BE2C (cell line): ENCODE measurements at regions not wholly inside any gene's neighbourhood (a gene's known extent, or its start where the extent isn't known, plus 50 kb on each side); places are given as distances from the start of the nearest gene placed in this dataset.

Experiments
- DNase-seq: peaks from one replicate; pipeline ENCODE4 v3.0.0-alpha.2; 2020
- H3K27me3 ChIP-seq: fragments of 250-450 bp; sonication (Bioruptor Pico); 2 replicates; pipeline ENCODE4 v1.5.1; 2020; ENCODE audit warnings: mild to moderate bottlenecking
- H3K36me3 ChIP-seq: fragments of 250-450 bp; sonication (Bioruptor Pico); 2 replicates; pipeline ENCODE4 v1.5.1; 2020; ENCODE audit warnings: mild to moderate bottlenecking
- H3K4me1 ChIP-seq: fragments of 250-450 bp; sonication (Bioruptor Pico); 2 replicates; pipeline ENCODE4 v1.5.1; 2020
- H3K4me3 ChIP-seq: 2 replicates; pipeline ENCODE4 v1.5.1; 2011; ENCODE audit warnings: low read depth, low read length
- H3K9me3 ChIP-seq: fragments of 250-450 bp; sonication (Bioruptor Pico); 2 replicates; pipeline ENCODE4 v1.5.1; 2020
- CTCF ChIP-seq: IDR thresholded peaks from 2 replicates; pipeline ENCODE4 v1.5.1; 2012; ENCODE audit warnings: mild to moderate bottlenecking, low read depth, low read length

DNA sequence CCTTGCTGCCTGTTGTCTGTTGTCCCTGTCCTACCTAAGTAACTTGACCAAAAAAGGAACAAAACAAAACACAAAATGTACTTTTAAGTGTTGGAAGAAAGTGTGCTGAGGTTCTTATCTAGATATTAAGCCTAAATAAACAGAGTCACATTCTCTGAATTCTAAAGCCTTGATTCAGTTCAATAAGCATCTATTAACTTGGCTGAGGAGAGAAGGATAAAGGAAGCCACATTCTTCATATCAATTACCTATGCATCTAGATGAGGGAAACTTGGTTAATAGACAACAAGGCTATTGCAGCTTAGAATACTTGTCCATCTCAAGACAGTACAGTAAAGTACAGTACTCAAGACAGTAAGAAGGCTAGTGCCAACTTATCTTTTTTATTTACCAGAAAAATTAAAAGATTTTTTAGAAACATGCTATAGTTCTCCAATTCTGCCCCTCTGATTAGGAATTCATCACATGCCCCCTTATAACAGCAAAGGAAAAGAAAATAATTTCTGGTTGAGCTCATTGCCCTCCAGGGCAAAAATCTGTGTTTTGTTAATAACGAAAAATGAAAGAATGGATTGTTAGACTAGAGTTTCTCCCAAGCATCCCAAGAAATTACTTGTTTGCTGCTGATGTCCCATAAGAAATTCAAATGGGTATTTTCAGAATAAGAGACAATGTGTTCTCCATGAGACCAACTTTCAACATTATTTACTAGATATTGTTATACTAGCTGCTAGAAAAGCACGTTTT is 546.5 kb upstream of the SEMA3D start:
- no peaks in the 10 kb centered on the region for H3K36me3 ChIP-seq
- no peak for DNase-seq
- H3K9me3 ChIP-seq: no peaks in the 10 kb centered on the region
- H3K4me1 ChIP-seq: peaks cover 10% of the 10 kb centered on the region
- H3K4me3 ChIP-seq: no peak overlapping the region
- no peak for TF ChIP-seq CTCF
- H3K27me3 ChIP-seq: no peaks in the 10 kb centered on the region

DNA sequence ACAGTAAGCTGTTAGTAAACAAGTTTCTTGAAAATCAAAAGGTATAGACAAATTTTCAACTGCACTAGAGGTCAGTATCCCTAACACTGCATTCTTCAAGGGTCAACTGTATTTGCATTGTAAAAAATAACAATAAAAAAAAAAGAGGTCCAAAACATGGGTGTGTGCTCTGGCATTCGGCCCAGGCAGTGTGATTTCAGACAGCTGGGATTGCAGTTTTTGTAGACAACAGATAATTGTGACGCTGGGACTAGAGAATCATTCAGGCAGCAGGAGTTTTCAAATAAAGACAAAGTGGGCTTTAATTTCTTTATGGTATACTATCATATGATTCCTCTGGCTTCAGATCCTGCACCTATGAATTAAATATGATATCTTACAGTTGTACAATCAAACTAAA is 543.2 kb upstream of the SEMA3D start:
- no peaks in the 10 kb centered on the region for H3K36me3 ChIP-seq
- no peak for DNase-seq

DNA sequence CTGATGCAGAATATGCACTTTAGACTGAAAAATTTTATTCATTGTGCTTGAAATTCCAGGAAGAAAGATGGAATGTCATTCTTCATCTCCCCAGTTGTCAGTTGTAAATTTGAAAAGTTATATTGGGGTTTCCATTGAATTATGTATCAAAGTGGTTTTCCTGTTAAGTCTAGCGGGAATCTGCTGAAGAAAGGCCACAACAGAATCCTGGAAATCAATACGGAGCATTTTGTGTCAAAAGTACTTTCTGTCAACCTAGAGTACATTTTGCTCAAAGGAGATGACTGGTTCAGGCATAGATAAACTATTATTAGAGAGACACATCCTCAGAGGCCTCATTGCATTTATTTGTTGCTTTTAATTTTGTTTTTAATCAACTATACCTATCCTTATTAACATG is 538.2 kb upstream of the SEMA3D start:
- no peak for DNase-seq
- Histone ChIP-seq H3K4me1 (peaks cover under 1% of the 10 kb centered on the region), H3K27me3 (no peaks in the 10 kb centered on the region), H3K36me3 (no peaks in the 10 kb centered on the region), H3K4me3 (no peak overlapping the region), H3K9me3 (no peaks in the 10 kb centered on the region)
- no peak for TF ChIP-seq CTCF

More for the DNA sequence above, 543.2 kb upstream of the SEMA3D start:
- Histone ChIP-seq H3K27me3 (no peaks in the 10 kb centered on the region), H3K4me1 (peaks cover 10% of the 10 kb centered on the region), H3K9me3 (no peaks in the 10 kb centered on the region), H3K4me3 (no peak overlapping the region)
- no peak for TF ChIP-seq CTCF

DNA sequence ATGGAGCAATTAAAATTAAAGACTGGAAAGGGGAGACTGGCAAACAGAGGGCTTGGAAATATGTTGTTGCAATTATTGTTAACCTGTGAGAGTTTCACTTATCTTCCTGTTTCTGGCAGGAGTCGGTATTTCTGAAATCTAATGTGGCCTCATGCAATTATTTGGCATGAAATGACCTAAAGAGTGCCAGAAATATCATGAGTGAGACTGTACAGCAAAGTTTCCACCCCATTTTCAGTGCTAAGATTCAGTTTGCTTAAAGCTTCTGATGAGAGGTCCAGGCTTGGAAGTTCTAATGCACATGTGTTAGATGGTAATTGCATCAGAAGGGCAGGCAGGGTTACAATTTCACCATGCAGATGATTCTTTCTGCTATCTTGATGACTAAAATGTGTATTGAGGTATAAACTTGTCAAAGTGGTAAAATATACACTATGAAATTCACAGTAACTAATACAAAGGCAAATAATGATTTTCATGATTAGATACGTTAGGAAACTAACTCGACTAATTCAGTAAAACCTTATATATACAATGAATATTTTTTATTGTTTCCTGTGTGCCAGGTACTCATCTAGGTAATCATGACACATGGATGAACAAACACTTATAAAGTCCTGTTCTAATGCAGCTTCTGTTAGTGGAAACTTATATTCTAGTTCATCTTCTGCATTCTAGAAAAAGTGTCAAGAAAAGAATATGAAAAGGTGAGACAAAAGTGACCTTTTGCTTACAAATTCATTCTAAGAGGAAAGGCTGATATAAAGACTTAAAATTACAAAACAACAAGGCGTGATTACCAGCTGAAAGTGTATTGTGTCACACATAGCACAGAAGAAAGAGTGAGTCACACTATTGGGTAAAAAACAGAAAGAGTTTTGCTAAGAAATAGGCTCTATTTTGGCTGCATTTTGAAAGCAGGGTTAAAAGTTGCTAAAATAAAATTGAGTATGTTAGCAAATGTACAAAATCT is 533.4 kb upstream of the SEMA3D start:
- H3K4me3 ChIP-seq: no peak overlapping the region
- no peak for DNase-seq
- TF ChIP-seq CTCF: no peak
- no peaks in the 10 kb centered on the region for H3K36me3 ChIP-seq
- H3K27me3 ChIP-seq: no peaks in the 10 kb centered on the region
- H3K9me3 ChIP-seq: no peaks in the 10 kb centered on the region
- peaks cover 10% of the 10 kb centered on the region for H3K4me1 ChIP-seq

- TF ChIP-seq CTCF: no peak
- Histone ChIP-seq H3K9me3 (no peaks in the 10 kb centered on the region), H3K36me3 (no peaks in the 10 kb centered on the region), H3K4me3 (no peak overlapping the region), H3K27me3 (no peaks in the 10 kb centered on the region), H3K4me1 (peaks cover 10% of the 10 kb centered on the region)
- DNase-seq: no peak
Measured at GRCh38 chr7:85716353-85716752, 529.5 kb upstream of the SEMA3D start.

DNA sequence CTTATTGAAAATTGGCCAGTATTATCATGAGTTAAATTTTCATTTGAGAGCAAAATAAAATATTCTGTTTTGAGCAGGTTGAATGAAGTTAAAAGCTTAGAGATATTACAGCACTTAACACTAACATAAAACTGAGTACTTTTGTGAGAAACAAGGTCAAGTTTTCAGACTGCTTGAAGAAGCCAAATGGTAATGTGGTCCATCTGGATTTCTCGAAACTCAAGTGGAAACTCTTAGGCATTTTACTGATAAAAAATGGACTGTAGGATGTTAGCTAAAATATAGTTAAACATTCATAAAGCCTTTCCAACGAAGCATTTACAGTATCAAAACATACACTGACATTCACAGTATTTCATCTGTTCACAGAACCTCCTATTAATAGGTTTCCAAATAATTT is 528.1 kb upstream of the SEMA3D start:
- Histone ChIP-seq H3K4me3 (no peak overlapping the region), H3K4me1 (peaks cover 8% of the 10 kb centered on the region), H3K27me3 (no peaks in the 10 kb centered on the region), H3K36me3 (no peaks in the 10 kb centered on the region), H3K9me3 (no peaks in the 10 kb centered on the region)
- DNase-seq: no peak
- TF ChIP-seq CTCF: no peak
